Choroid plexus epithelial cell (primary cell): ENCODE measurements at regions not wholly inside any gene's neighbourhood (a gene's known extent, or its start where the extent isn't known, plus 50 kb on each side); places are given as distances from the start of the nearest gene placed in this dataset.

Source experiments
- DNase-seq: peaks from one replicate; pipeline ENCODE4 v3.0.0-alpha.2; 2010; ENCODE audit warnings: low read depth
- H3K4me3 ChIP-seq: 2 replicates; pipeline ENCODE4 v1.5.1; 2011; ENCODE audit warnings: low read depth, mild to moderate bottlenecking, control low read depth, low read length, moderate library complexity
- TF ChIP-seq, protein P1 (sequence below): conservative IDR thresholded peaks from 2 replicates; pipeline ENCODE4 v1.5.1; 2011; ENCODE audit warnings: low read depth, mild to moderate bottlenecking, control low read depth, inconsistent platforms, low read length, moderate library complexity

DNA sequence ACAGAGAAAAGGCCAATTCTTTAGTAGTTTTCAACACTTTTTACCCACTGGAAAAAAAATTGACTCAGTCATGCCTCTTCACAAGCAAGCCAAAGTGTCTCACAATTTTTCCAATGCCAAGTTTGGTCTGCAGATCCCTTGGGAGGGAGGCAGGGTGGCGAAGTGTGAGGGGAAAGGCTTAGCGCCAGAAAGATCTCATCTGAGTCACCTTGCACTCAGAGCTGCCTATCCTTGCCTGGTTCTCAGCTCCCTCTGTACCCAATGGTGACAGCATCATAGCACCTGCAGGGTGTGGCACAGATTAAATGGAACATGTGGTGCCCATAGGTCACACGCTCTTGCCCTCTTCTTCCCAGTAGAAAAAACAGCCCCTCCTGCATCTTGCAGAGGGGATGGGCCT lies 55.2 kb upstream of the GYPC start:
- no peak for DNase-seq
- no peak overlapping the region for H3K4me3 ChIP-seq
- TF ChIP-seq, protein P1, sequence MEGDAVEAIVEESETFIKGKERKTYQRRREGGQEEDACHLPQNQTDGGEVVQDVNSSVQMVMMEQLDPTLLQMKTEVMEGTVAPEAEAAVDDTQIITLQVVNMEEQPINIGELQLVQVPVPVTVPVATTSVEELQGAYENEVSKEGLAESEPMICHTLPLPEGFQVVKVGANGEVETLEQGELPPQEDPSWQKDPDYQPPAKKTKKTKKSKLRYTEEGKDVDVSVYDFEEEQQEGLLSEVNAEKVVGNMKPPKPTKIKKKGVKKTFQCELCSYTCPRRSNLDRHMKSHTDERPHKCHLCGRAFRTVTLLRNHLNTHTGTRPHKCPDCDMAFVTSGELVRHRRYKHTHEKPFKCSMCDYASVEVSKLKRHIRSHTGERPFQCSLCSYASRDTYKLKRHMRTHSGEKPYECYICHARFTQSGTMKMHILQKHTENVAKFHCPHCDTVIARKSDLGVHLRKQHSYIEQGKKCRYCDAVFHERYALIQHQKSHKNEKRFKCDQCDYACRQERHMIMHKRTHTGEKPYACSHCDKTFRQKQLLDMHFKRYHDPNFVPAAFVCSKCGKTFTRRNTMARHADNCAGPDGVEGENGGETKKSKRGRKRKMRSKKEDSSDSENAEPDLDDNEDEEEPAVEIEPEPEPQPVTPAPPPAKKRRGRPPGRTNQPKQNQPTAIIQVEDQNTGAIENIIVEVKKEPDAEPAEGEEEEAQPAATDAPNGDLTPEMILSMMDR: no peak

DNA sequence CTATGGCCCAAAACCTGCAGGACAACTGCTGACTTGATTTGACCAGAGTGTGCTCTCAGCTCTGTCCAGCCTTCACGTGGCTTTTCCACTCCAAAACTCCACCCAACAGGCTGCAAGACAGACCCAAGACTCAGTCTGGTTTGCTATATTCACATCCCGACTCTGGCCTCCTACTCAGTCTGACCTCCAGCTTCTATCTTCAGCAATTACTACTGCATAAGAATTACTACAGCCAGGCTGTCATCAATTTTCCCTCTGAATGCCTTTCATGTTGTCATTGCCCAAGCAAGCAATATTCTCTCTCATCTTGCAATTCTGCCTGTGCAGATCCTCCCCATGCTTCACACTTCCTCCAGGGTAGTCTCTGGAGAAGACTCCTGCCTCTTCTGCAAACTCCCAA lies 53.6 kb upstream of the GYPC start:
- no peak for DNase-seq
- TF ChIP-seq, protein P1: no peak

More for the DNA sequence above, 53.6 kb upstream of the GYPC start:
- H3K4me3 ChIP-seq: no peak overlapping the region
